ENCODE measurements at regions not wholly inside any gene's neighbourhood (a gene's known extent, or its start where the extent isn't known, plus 50 kb on each side); places are given as distances from the start of the nearest gene placed in this dataset.

- H3K4me3 ChIP-seq = no peak overlapping the region
- 0 out of 4 replicates have a peak, but pooled peaks of 1 of the 2 experiments have one; percentile 10 for TF ChIP-seq CEBPB (IDR thresholded peaks at IDR 0.05)
- TF ChIP-seq ZSCAN20 (CRISPR knock-in tag; IDR thresholded peaks at IDR 0.05) = no peak
- no peak for TF ChIP-seq RARB (CRISPR knock-in tag; IDR thresholded peaks at IDR 0.05)
- no peak for TF ChIP-seq PHF8 (IDR thresholded peaks at IDR 0.05; ENCODE audit: borderline replicate concordance, low read depth)
- no peak for ATAC-seq
Observed at GRCh38 chr4:129675036-129675435, 579.1 kb downstream of the C4orf33 start.

GRCh38 chr4:129676934-129677333 is 581.0 kb downstream of the C4orf33 start:
- CTCF ChIA-PET = no interaction called here

More at GRCh38 chr4:129675036-129675435, 579.1 kb downstream of the C4orf33 start:
- DNase-seq (ENCODE audit: low read depth in 1 of 2, low spot score in 1 of 2) (no peak), FAIRE-seq (no peak)
- POLR2A ChIA-PET = no interaction called here
- no peaks in the 10 kb centered on the region for H3K9me3 ChIP-seq
- H3K27ac ChIP-seq = no peak overlapping the region
- WGBS (ENCODE audit: missing lambda C conversion rate) = 58% methylated on average over 1 of the region's 1 CpG
- no peak overlapping the region for H3K4me2 ChIP-seq
- H3K4me1 ChIP-seq = no peaks in the 10 kb centered on the region
- CTCF ChIA-PET = no interaction called here

GRCh38 chr4:129682586-129682985 is 586.6 kb downstream of the C4orf33 start:
- ATAC-seq (no peak), DNase-seq (ENCODE audit: low read depth in 1 of 2, low spot score in 1 of 2) (no peak), FAIRE-seq (no peak)
- 9% methylated on average over 1 of the region's 1 CpG for WGBS (ENCODE audit: missing lambda C conversion rate)
- Histone ChIP-seq H3K4me1 (no peaks in the 10 kb centered on the region), H3K4me3 (no peak overlapping the region), H3K9me3 (no peaks in the 10 kb centered on the region), H3K4me2 (no peak overlapping the region), H3K27ac (no peak overlapping the region)
- ChIA-PET CTCF (no interaction called here), POLR2A (no interaction called here)
- no peak for TF ChIP-seq FOSL2 (IDR thresholded peaks at IDR 0.05)
- no peak for TF ChIP-seq FOSL2 (CRISPR knock-in tag; IDR thresholded peaks at IDR 0.05)
- no peak for TF ChIP-seq BCL3 (IDR thresholded peaks at IDR 0.05)
- no peak for TF ChIP-seq NR3C1 (IDR thresholded peaks at IDR 0.05)
- TF ChIP-seq NFE2L2 (conservative IDR thresholded peaks at IDR 0.05; ENCODE audit: low read length) = no peak
- TF ChIP-seq ZC3H11A (IDR thresholded peaks at IDR 0.05) = no peak

More at GRCh38 chr4:129676934-129677333, 581.0 kb downstream of the C4orf33 start:
- ATAC-seq = no peak
- POLR2A ChIA-PET = no interaction called here
- no peak overlapping the region for H3K4me2 ChIP-seq
- H3K4me3 ChIP-seq = no peak overlapping the region
- H3K4me1 ChIP-seq = no peaks in the 10 kb centered on the region
- DNase-seq (ENCODE audit: low read depth in 1 of 2, low spot score in 1 of 2) = no peak
- TF ChIP-seq HOXB5 (CRISPR knock-in tag; IDR thresholded peaks at IDR 0.05) (no peak), HDAC2 (IDR thresholded peaks at IDR 0.05) (no peak), ZFP36 (IDR thresholded peaks at IDR 0.05; ENCODE audit: borderline replicate concordance, partially characterized antibody) (peak; percentile 19)
- FAIRE-seq = no peak
- 0% methylated on average over 1 of the region's 4 CpGs for WGBS (ENCODE audit: missing lambda C conversion rate)
- H3K27ac ChIP-seq = no peak overlapping the region
- H3K9me3 ChIP-seq = no peaks in the 10 kb centered on the region

GRCh38 chr4:129707949-129708348 is 612.0 kb downstream of the C4orf33 start:
- DNase-seq (ENCODE audit: low read depth in 1 of 2, low spot score in 1 of 2) (no peak), FAIRE-seq (no peak), ATAC-seq (no peak)
- Histone ChIP-seq H3K4me2 (no peak overlapping the region), H3K4me1 (no peaks in the 10 kb centered on the region), H3K9me3 (no peaks in the 10 kb centered on the region), H3K27ac (no peak overlapping the region), H3K4me3 (no peak overlapping the region)
- CTCF ChIA-PET = no interaction called here
- POLR2A ChIA-PET = no interaction called here
- TF ChIP-seq CEBPB (IDR thresholded peaks at IDR 0.05) (no peak), GATA3 (IDR thresholded peaks at IDR 0.05; ENCODE audit: borderline replicate concordance) (no peak), RFX5 (IDR thresholded peaks at IDR 0.05) (no peak), FOSL2 (IDR thresholded peaks at IDR 0.05) (no peak), FOSL2 (CRISPR knock-in tag; IDR thresholded peaks at IDR 0.05) (no peak), ZNF302 (CRISPR knock-in tag; IDR thresholded peaks at IDR 0.05) (no peak), JUNB (IDR thresholded peaks at IDR 0.05) (no peak), HOXB5 (CRISPR knock-in tag; IDR thresholded peaks at IDR 0.05) (no peak), CHD2 (IDR thresholded peaks at IDR 0.05; ENCODE audit: low read length, partially characterized antibody) (no peak), JUN (IDR thresholded peaks at IDR 0.05) (no peak), RARB (CRISPR knock-in tag; IDR thresholded peaks at IDR 0.05) (no peak), TP53 (CRISPR knock-in tag; IDR thresholded peaks at IDR 0.05) (no peak), CBX8 (IDR thresholded peaks at IDR 0.05) (no peak), MAZ (IDR thresholded peaks at IDR 0.05; ENCODE audit: borderline replicate concordance, low read depth, low read length) (no peak), KDM1A (IDR thresholded peaks at IDR 0.05; ENCODE audit: low read depth) (no peak), NPAS2 (CRISPR knock-in tag; IDR thresholded peaks at IDR 0.05; ENCODE audit: borderline replicate concordance) (no peak), EHF (CRISPR knock-in tag; IDR thresholded peaks at IDR 0.05) (no peak)

Data from A549 (cell line).